K562 (cell line): ENCODE measurements at regions not wholly inside any gene's neighbourhood (a gene's known extent, or its start where the extent isn't known, plus 50 kb on each side); places are given as distances from the start of the nearest gene placed in this dataset.

Experiments used
- FOXK2 ChIP-seq, 2 experiments: fragments of 450-650 bp; IDR thresholded peaks in 1 of 2; conservative IDR thresholded peaks in 1 of 2; 2 replicates each; pipeline ENCODE4 v1.6.1; 2016; ENCODE audit warnings: low read depth in 2 of 2, mild to moderate bottlenecking in 1 of 2
- ILF3 ChIP-seq: fragments of 450-650 bp; IDR thresholded peaks from 2 replicates; pipeline ENCODE4 v1.6.1; 2018; ENCODE audit warnings: antibody characterized with exemption, mild to moderate bottlenecking, moderate library complexity, borderline replicate concordance
- MGA ChIP-seq: fragments of 450-650 bp; IDR thresholded peaks from 2 replicates; pipeline ENCODE4 v1.6.1; 2016; ENCODE audit warnings: mild to moderate bottlenecking, moderate library complexity
- SIX5 ChIP-seq, 2 experiments: IDR thresholded peaks; 2 replicates each; pipeline ENCODE4 v1.6.1; 2011; ENCODE audit warnings: low read length in 2 of 2, borderline replicate concordance in 1 of 2, low read depth in 1 of 2, mild to moderate bottlenecking in 1 of 2, moderate library complexity in 1 of 2; ENCODE audit not compliant: insufficient read depth in 1 of 2
- SOX6 ChIP-seq: fragments of 450-650 bp; IDR thresholded peaks from 2 replicates; pipeline ENCODE4 v1.6.1; 2014; ENCODE audit warnings: mild to moderate bottlenecking
- TBL1XR1 ChIP-seq, 2 experiments: IDR thresholded peaks; 2 replicates each; pipeline ENCODE4 v1.6.1; 2012; ENCODE audit warnings: improper control_type of control experiment in 2 of 2, low read length in 2 of 2, mild to moderate bottlenecking in 1 of 2
- XRCC5 ChIP-seq: fragments of 200-400 bp; formaldehyde crosslinking; IDR thresholded peaks from 2 replicates; pipeline ENCODE4 v1.6.1; 2017; ENCODE audit warnings: low read depth, mild to moderate bottlenecking, low read length
- TF ChIP-seq, protein P1 (sequence below): sonication (generic); formaldehyde crosslinking; IDR thresholded peaks from 2 replicates; pipeline ENCODE4 v1.8.1; 2023; ENCODE audit warnings: mild to moderate bottlenecking, missing genetic modification reagents, moderate library complexity

GRCh38 chr1:79877086-79877485, 870.6 kb upstream of the ADGRL4 start:
- TF ChIP-seq ILF3 (no peak), FOXK2 (conservative IDR thresholded peaks at IDR 0.05 in 1 of 2, IDR thresholded peaks at IDR 0.05 in 1 of 2; ENCODE audit: low read depth in 2 of 2) (no peak), XRCC5 (no peak), SOX6 (no peak), TBL1XR1 (IDR thresholded peaks at IDR 0.05; ENCODE audit: low read length in 2 of 2) (no peak), MGA (no peak), SIX5 (IDR thresholded peaks at IDR 0.05; ENCODE audit: borderline replicate concordance in 1 of 2, insufficient read depth in 1 of 2, low read depth in 1 of 2, low read length in 2 of 2) (no peak)
- TF ChIP-seq, protein P1, sequence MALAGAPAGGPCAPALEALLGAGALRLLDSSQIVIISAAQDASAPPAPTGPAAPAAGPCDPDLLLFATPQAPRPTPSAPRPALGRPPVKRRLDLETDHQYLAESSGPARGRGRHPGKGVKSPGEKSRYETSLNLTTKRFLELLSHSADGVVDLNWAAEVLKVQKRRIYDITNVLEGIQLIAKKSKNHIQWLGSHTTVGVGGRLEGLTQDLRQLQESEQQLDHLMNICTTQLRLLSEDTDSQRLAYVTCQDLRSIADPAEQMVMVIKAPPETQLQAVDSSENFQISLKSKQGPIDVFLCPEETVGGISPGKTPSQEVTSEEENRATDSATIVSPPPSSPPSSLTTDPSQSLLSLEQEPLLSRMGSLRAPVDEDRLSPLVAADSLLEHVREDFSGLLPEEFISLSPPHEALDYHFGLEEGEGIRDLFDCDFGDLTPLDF (CRISPR knock-in tag), result no peak
